GM21515 (cell line): ENCODE measurements at regions not wholly inside any gene's neighbourhood (a gene's known extent, or its start where the extent isn't known, plus 50 kb on each side); places are given as distances from the start of the nearest gene placed in this dataset.

Source experiments
- ATAC-seq: cut with Tn5 transposase; IDR thresholded peaks from one replicate; pipeline ENCODE4 v1.9.1; 2021; ENCODE audit not compliant: unreplicated experiment

GRCh38 chrX:10744007-10744406 is 123.6 kb upstream of the MID1 start:
- ATAC-seq: no peak

DNA sequence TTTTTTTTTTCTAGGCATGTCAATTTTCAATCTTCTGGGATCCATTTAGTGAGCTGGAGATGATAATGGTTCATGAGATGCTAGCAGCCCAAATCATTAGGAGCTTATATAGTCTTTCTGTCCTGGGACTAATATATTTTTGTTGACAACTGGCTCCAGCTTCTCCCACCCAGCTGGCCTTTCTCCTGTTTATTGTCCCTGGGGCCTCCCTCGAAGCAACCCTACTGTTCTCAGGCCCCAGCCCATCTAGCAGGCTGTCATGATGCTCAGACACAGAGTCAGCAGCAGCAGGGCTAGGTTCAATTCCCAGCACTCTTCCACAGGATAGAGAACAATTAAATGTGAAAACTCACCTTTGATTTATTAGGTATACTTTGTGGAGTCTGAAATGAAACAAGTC is 127.6 kb upstream of the MID1 start:
- ATAC-seq: no peak

DNA sequence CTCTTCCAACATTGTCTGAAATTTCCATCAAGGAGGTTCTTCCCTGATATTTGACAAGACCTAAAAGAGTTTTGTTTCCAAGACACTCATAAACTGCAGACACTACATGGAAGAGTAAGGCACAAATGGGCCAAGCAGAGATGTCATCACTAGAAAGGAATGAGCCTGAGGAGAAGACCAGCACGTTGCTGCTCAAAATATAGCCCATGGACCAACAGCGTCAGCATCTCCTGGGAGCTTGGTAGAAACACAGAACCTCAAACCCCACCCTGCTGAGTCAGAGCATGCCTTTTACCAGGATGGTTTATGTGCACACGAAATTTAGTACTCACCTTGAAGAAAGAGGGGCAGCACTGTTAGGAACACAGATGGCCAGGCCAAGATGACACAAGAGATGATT is 128.7 kb upstream of the MID1 start:
- ATAC-seq: no peak

DNA sequence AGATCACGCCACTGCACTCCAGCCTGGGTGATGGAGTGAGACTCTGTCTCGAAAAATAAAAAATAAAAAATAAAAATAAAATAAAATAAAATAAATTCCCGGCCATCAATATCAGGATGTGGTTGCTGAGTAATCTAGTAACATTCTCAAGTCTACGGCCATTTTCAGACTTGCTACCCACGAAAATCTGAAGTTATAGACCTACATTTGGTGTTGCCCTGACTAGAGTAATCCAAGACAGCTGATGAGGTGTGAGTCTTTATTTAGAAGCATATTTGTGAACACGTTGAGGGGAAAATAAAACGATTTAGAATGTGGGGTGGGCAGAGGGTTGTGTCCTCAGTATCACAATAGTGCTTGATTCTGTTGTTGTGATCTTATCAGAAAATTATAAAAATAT is 130.2 kb upstream of the MID1 start:
- ATAC-seq: no peak

DNA sequence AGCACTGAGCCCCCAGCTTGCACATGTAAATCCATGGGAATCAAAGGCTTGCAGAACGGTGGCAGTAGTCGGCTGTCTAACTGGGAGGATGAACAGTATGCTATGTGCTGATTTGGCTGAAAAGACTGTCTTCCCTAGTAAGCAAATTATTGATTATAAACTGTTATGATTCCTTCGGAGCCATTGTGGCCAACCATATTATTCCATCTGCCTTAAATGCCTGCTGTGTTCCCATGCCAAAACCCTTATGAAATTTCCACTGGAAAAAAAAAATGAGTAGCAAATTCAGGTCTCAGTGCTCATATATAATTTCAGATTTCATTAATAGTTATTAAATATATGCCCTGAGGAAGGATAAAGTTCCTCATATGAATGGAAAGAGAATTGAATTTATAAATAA is 132.7 kb upstream of the MID1 start:
- ATAC-seq: no peak

GRCh38 chrX:10754445-10754844 is 134.1 kb upstream of the MID1 start:
- no peak for ATAC-seq

DNA sequence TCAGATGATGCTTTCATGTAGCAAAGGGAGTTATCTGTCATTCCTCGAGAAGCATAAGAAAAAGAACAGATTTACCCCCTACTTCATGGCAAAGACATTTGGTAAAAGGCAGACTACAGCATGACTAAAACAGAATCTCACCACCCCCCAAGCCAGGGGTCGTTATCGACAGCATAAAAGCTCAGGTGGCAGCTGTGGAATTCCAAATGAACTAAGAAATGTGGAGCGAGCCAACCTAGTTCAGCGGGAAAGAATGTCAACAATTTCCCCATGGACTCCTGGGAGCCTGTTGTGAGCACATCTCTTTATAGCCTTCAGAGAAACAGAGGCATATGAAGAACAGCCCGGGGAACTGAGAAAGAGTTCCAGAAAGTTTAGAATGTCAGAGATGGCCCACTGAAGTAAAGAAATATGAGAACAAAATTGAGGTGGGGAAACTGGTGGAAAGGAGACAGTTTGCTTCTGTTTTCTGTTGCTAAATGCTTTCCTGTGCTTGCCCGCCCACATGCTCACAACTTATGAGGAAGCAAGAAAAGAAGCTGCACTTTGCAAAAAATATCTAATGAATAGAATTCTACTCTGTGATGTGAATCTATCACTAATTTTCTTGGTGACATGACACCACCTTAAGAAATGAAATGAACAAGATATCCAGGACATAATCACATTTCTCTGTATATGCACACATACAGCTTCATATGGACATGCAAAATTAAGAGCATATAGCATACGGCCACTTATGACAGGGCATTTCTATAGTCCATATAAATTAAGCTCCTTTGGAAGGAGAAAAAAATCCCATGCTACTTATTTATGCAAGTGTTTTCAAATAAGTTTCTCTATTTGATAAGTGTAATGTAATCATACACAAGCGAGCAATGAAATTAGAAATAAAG is 135.3 kb upstream of the MID1 start:
- ATAC-seq: no peak

GRCh38 chrX:10756441-10756840 is 136.1 kb upstream of the MID1 start:
- ATAC-seq: no peak

DNA sequence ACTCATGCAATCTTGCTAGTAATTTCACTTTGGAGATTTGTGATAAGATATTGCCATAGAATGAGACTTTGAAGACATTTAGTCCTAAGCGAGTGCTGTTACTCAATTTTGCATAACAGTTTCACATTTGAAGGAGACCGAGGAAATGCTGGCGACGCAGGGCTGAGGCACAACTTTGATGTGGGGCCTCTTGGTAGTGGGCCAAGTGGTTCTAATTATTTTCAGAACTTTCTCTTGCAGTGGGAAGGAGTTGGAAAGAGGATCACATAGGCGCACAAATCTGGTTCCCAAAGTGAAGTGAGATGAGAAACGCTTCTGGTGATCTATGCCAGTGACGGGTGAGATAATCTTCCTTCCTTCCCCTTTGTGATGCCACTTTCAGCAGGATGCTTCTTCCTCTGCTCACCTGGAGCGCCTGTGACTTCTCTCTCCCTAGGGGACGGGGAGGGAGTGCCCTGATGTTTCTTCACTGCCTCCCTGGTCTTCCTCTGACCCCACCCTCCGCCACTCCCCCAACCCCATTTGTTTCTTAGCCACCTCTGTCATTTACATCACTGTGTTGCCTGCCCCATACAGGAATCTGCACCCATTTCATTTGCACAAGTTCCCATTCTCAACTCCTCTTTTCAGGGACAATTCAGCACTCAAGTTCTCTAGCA is 138.9 kb upstream of the MID1 start:
- no peak for ATAC-seq

GRCh38 chrX:10761447-10761846 is 141.1 kb upstream of the MID1 start:
- no peak for ATAC-seq

DNA sequence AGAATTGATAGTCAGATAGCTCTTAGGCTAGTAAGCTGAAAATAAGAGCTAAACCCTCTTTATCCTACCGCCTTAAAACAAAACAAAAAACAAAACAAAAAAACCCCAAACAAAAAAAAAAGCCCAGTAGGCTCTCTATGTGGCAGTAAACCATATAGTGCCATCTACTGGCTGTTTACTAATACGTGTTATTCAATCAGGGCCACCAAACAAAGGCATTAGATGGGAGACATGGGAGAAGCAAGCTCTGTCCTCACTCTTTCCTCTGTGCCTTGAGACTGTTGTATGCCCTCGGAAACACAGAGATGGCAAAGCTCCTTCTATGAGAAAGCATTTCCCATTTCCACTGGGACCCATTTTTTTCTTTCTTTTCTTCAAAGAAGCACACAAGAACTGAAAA is 148.8 kb upstream of the MID1 start:
- peak; percentile 67 for ATAC-seq

DNA sequence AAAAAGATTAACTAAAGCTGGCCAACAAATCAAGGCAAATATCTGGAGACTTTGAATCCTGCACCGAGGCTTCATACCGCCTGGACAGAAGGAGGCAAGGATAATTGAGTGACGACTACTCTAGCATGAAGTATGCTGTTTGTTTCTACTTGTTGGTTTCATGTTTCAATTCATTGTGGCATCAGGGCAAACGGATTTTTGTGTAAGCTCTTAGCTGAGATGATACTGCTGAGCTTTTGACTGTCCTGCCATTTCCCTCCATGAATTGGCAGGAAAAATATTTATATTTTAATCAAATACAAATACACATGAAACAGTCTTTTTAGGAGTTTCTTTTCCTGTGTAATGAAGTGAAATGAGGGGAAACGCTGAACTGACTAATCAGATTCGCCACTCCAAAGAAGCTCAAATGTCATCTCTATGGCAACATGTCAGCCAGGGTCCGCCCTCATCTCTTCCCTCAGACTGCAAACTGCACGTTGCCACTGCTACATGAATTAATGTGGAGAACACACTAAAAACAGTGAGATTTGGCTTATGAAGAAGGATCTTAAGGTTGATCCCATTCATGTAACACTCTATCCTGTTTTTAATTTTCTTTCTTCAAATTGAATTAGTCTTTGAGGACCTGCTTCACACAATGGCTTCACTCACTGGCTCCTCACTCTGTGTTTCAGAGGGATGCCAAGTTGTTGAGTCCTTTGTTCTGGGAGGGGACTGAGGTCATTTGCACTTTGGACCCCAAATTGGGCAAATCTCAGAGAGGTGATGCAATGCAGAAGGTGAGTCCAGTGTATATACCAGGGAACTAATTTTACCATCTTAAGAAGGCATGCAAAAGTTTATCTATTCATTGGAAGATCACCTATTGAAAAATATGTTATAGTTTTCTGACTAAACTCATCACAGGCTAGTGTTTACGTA is 149.6 kb upstream of the MID1 start:
- no peak for ATAC-seq

- ATAC-seq: no peak
These were observed 152.9 kb upstream of the MID1 start for GRCh38 chrX:10773318-10773717.

DNA sequence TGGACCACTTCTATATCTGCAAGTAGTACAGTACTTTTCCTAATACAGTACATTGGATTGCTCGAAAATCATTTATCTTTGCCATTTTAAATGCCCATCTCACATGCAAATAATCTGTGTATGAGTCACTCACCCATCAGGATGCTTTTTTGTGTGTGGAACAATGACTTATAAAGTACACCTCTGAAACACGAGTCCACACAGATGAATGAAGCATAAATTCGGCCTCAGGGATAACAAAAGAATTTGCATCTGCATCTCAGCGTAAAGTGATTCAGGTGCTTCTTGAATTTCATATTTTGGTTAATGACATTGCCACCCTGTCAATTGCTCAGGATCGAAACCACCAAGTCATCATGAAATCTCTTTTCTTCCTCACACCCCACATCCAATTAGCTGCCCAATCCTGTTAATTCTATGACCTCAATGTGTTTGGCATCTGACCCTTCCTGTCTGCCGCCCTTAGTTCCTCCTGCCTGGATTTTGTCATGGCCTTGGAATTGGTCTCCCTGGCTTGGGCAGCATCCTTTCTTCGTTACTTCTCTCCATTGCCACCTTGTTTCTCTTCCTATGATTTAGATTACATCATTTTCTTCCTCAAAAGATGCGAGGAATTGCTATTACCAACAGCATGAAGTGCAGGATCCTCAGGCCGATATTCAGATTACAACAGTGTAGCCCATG is 161.6 kb upstream of the MID1 start:
- no peak for ATAC-seq

- ATAC-seq: no peak
These were observed 163.1 kb upstream of the MID1 start for GRCh38 chrX:10783451-10783995.

DNA sequence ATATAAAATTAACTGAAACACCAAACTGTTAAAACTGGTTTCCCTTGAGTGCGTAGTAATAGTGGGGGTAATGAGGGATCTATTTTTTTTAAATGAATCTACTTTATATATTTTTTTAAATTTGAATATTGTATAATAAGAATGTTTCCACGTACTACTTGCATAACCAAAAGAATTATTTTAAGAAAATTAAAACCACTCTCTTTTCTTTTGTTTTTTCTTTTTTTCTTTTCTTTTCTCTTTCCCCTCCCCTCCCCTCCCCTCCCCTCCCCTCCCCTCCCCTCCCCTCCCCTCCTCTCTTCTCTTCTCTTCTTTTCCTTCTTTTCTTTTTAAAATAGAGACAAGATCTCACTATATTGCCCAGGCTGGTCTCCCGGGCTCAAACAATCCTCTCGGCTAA is 166.9 kb upstream of the MID1 start:
- no peak for ATAC-seq

DNA sequence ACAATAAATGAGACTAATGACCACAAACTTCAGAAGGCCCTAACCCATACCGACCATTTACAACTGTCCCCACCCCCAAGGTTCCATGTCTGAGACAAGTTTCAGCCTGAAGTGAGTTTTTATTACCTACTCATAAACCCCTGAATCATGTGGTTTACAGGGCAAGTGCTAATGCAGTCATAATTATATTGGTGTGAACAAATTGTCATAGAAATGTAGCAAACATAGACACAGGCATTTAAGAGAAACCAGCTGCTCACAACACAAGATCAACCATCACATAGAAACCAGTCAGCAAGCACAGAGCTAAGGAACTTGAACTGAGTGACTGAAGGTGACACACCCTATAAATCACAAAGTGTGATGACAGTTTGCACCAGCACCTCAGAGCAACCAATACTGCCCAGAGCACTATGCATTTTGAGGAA is 173.8 kb upstream of the MID1 start:
- no peak for ATAC-seq

- ATAC-seq: no peak
These were observed 175.3 kb upstream of the MID1 start for GRCh38 chrX:10795721-10796120.

GRCh38 chrX:10797466-10797865 is 177.1 kb upstream of the MID1 start:
- no peak for ATAC-seq

GRCh38 chrX:10798041-10798440 is 177.7 kb upstream of the MID1 start:
- no peak for ATAC-seq

DNA sequence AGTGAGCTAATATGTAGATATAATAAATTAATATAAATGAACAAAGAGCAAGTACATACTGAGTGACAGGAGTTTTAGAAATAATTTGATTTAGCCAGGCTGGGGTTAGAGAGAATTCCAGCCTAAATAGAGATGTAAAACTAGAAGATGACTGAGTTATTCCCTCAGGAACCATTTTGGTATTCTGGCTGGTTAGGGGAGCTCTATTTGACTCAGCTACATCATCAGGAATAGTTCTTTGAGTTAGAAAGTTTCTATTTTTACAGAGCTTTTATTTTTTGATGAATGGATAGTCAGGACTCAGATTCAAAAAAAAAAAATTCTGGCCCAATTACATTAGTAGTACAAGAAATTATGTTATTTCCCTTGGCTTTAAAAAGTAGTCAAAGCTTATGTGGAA is 180.4 kb upstream of the MID1 start:
- no peak for ATAC-seq
